Peyer's patch (tissue), 4 donors: ENCODE measurements at regions not wholly inside any gene's neighbourhood (a gene's known extent, or its start where the extent isn't known, plus 50 kb on each side); places are given as distances from the start of the nearest gene placed in this dataset.
A peak's percentile ranks its signal among the peaks of the same experiment; 100 is the strongest.
"Not testable (repeated sequence)": the region's sequence is repeated elsewhere in the genome, so short reads cannot be mapped to it uniquely, and the experiment has no call there.

ENCODE experiments used
- DNase-seq, 3 donors: peaks; one replicate each; pipeline ENCODE4 v3.0.0-alpha.2; 2017 to 2019
- H3K27ac ChIP-seq, 4 donors: fragments of 200-600 bp; sonication (generic); one replicate each; pipeline ENCODE4 v1.5.1; 2016 to 2019
- H3K27me3 ChIP-seq, 2 donors: fragments of 200-600 bp; sonication (generic); one replicate each; pipeline ENCODE4 v1.5.1; 2019
- H3K36me3 ChIP-seq, 3 donors: fragments of 200-600 bp; sonication (generic); one replicate each; pipeline ENCODE4 v1.5.1; 2016 to 2019
- H3K4me1 ChIP-seq, 4 donors: fragments of 200-600 bp; sonication (generic); one replicate each; pipeline ENCODE4 v1.5.1; 2016 to 2019
- H3K4me3 ChIP-seq, 4 donors: fragments of 200-600 bp; sonication (generic); 1 replicate in 3 of 4; 2 replicates in 1 of 4; pipeline ENCODE4 v1.5.1; 2016 to 2019; ENCODE audit warnings: mild to moderate bottlenecking in 1 of 4
- H3K9me3 ChIP-seq, 4 donors: fragments of 200-600 bp; sonication (generic); one replicate each; pipeline ENCODE4 v1.5.1; 2016 to 2019; ENCODE audit warnings: mild to moderate bottlenecking in 1 of 4
- CTCF ChIP-seq, 6 experiments: fragments of 450-650 bp in 4 of 6; fragments of 200-600 bp in 2 of 6; sonication (generic) in 1 of 6; IDR thresholded peaks; one replicate each; pipeline ENCODE4 v1.5.1; 2017 to 2019; ENCODE audit warnings: antibody characterized with exemption in 6 of 6, mild to moderate bottlenecking in 3 of 6, moderate library complexity in 1 of 6
- POLR2A ChIP-seq, 2 donors: fragments of 450-650 bp; IDR thresholded peaks; one replicate each; pipeline ENCODE4 v1.5.1; 2017; ENCODE audit warnings: antibody characterized with exemption in 2 of 2, mild to moderate bottlenecking in 2 of 2, moderate library complexity in 2 of 2

- no peak for DNase-seq
- TF ChIP-seq CTCF (IDR thresholded peaks at IDR 0.05), result no peak
- no peak for TF ChIP-seq POLR2A (IDR thresholded peaks at IDR 0.05)
- Histone ChIP-seq H3K4me3 (no peak overlapping the region), H3K4me1 (no peaks in the 10 kb centered on the region), H3K27ac (peak overlapping the region in 1 of 4 donors; percentile 9), H3K27me3 (no peaks in the 10 kb centered on the region), H3K36me3 (no peaks in the 10 kb centered on the region), H3K9me3 (no peaks in the 10 kb centered on the region)
These were observed 654.1 kb downstream of the MECOM start for GRCh38 chr3:169009453-169009852.

DNA sequence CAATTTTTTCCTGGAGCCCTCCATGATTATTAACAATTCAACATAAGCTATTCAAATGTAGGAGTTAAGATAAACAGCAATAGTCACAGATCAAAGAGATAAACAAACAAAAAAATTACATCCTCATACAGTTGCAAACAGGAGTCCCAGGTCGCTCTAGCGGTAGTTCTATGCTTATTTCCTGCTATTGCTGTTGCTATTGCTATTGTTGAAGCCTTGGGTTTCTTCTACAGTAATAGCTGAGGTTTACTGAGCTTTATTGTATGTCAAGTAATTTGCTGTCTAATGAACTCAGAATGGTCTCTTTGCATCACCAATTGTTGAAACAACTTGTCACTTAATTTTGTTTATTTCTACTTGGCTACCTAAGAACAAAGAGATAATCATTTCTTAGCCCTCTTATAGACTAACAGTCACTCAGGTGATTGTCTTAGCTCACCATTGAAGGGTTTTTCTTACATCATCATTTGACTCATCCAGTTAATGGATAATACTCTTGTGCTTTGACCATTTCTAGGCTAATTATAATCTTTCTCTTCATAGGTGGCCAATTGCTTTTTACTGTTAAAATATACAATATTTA is 654.6 kb downstream of the MECOM start:
- DNase-seq, result no peak
- Histone ChIP-seq H3K27ac (no peak overlapping the region), H3K9me3 (no peaks in the 10 kb centered on the region), H3K4me1 (no peaks in the 10 kb centered on the region), H3K4me3 (no peak overlapping the region), H3K36me3 (no peaks in the 10 kb centered on the region), H3K27me3 (no peaks in the 10 kb centered on the region)
- TF ChIP-seq POLR2A (IDR thresholded peaks at IDR 0.05) (no peak), CTCF (IDR thresholded peaks at IDR 0.05) (no peak)

GRCh38 chr3:169007145-169007544 is 656.4 kb downstream of the MECOM start:
- TF ChIP-seq CTCF (IDR thresholded peaks at IDR 0.05), result no peak
- no peak for TF ChIP-seq POLR2A (IDR thresholded peaks at IDR 0.05)
- H3K4me3 ChIP-seq, result no peak overlapping the region

DNA sequence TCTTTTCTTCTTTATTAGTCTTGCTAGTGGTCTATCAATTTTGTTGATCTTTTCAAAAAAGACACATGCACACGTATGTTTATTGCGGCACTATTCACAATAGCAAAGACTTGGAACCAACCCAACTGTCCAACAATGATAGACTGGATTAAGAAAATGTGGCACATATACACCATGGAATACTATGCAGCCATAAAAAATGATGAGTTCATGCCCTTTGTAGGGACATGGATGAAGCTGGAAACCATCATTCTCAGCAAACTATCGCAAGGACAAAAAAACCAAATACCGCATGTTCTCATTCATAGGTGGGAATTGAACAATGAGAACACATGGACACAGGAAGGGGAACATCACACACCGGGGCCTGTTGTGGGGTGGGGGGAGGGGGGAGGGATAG is 657.1 kb downstream of the MECOM start:
- DNase-seq, H3K4me1 ChIP-seq, H3K36me3 ChIP-seq, H3K27ac ChIP-seq, H3K27me3 ChIP-seq, H3K9me3 ChIP-seq, H3K4me3 ChIP-seq: not testable (repeated sequence)

More at GRCh38 chr3:169007145-169007544, 656.4 kb downstream of the MECOM start:
- no peaks in the 10 kb centered on the region for H3K36me3 ChIP-seq
- H3K4me1 ChIP-seq, result no peaks in the 10 kb centered on the region
- no peaks in the 10 kb centered on the region for H3K27me3 ChIP-seq
- H3K9me3 ChIP-seq, result no peaks in the 10 kb centered on the region
- no peak for DNase-seq
- no peak overlapping the region for H3K27ac ChIP-seq

GRCh38 chr3:169002689-169003088 is 660.8 kb downstream of the MECOM start:
- Histone ChIP-seq H3K27ac (no peak overlapping the region), H3K4me3 (no peak overlapping the region), H3K9me3 (no peaks in the 10 kb centered on the region), H3K36me3 (no peaks in the 10 kb centered on the region), H3K27me3 (no peaks in the 10 kb centered on the region), H3K4me1 (no peaks in the 10 kb centered on the region)
- TF ChIP-seq POLR2A (IDR thresholded peaks at IDR 0.05) (no peak), CTCF (IDR thresholded peaks at IDR 0.05) (no peak)
- peak in 1 of 3 donors; percentile 44 for DNase-seq

DNA sequence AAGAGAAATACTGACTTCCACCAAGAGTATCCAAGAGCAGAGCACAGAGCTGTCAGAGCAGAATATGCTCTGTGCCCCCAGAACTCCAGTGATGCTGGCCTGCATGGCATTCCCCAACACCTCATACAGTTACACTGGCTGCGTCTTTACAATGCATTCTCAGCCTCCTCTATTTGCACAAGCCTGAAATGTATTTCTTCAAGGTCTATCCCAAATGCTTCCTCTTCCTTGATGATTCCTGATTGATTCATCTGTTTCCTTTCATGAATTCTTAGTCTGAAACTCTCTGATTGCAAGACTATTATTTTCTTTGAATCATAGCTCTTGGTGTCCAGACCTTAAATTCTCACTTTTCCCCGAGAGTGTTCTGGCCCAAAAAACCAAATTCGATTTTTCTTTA is 664.7 kb downstream of the MECOM start:
- no peaks in the 10 kb centered on the region for H3K9me3 ChIP-seq
- no peaks in the 10 kb centered on the region for H3K27me3 ChIP-seq
- no peaks in the 10 kb centered on the region for H3K4me1 ChIP-seq
- H3K4me3 ChIP-seq, result no peak overlapping the region
- H3K27ac ChIP-seq, result no peak overlapping the region
- DNase-seq, result no peak
- TF ChIP-seq CTCF (IDR thresholded peaks at IDR 0.05) (no peak), POLR2A (IDR thresholded peaks at IDR 0.05) (no peak)
- no peaks in the 10 kb centered on the region for H3K36me3 ChIP-seq
